ENCODE measurements at regions not wholly inside any gene's neighbourhood (a gene's known extent, or its start where the extent isn't known, plus 50 kb on each side); places are given as distances from the start of the nearest gene placed in this dataset.

DNA sequence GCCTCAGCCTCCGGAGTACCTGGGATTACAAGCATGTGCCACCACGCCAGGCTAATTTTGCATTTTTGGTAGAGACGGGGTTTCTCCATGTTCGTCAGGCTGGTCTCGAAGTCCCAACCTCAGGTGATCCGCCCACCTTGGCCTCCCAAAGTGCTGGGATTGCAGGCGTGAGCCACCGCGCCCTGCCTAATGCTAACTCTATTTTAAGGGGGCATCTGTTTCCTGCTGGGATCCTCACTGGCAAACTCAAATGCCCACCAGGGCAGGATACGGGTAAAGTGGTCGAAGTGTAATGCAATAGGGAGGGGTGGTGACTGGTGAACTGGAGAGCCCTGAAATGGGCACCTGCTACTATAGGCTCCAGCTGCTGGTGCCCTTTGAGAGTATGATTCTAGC is 131.9 kb upstream of the ZNF217 start:
- TF ChIP-seq, protein P1, sequence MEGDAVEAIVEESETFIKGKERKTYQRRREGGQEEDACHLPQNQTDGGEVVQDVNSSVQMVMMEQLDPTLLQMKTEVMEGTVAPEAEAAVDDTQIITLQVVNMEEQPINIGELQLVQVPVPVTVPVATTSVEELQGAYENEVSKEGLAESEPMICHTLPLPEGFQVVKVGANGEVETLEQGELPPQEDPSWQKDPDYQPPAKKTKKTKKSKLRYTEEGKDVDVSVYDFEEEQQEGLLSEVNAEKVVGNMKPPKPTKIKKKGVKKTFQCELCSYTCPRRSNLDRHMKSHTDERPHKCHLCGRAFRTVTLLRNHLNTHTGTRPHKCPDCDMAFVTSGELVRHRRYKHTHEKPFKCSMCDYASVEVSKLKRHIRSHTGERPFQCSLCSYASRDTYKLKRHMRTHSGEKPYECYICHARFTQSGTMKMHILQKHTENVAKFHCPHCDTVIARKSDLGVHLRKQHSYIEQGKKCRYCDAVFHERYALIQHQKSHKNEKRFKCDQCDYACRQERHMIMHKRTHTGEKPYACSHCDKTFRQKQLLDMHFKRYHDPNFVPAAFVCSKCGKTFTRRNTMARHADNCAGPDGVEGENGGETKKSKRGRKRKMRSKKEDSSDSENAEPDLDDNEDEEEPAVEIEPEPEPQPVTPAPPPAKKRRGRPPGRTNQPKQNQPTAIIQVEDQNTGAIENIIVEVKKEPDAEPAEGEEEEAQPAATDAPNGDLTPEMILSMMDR (IDR thresholded peaks at IDR 0.05 in 8 of 11, conservative IDR thresholded peaks at IDR 0.05 in 3 of 11) = no peak
- no peak for TF ChIP-seq POLR2AphosphoS5 (IDR thresholded peaks at IDR 0.05)
- no peak for TF ChIP-seq POLR2A (IDR thresholded peaks at IDR 0.05)

All from spleen (tissue), 7 donors.